GM12891 (cell line): ENCODE measurements at regions not wholly inside any gene's neighbourhood (a gene's known extent, or its start where the extent isn't known, plus 50 kb on each side); places are given as distances from the start of the nearest gene placed in this dataset.

Source experiments
- POLR2A ChIP-seq: IDR thresholded peaks from 2 replicates; pipeline ENCODE4 v1.6.1; 2011; ENCODE audit warnings: low read depth, low read length, control low read depth
- POLR2AphosphoS5 ChIP-seq: IDR thresholded peaks from 2 replicates; pipeline ENCODE4 v1.6.1; 2011; ENCODE audit warnings: low read depth, low read length, control low read depth

GRCh38 chr18:54089749-54090459 is 134.6 kb downstream of the MBD2 start:
- TF ChIP-seq POLR2AphosphoS5 (no peak), POLR2A (no peak)
